Endothelial cell of umbilical vein (primary cell): ENCODE measurements at regions not wholly inside any gene's neighbourhood (a gene's known extent, or its start where the extent isn't known, plus 50 kb on each side); places are given as distances from the start of the nearest gene placed in this dataset.

Experiments
- CTCF ChIP-seq, 2 donors: IDR thresholded peaks; 1 replicate in 1 of 2; 2 replicates in 1 of 2; pipeline ENCODE4 v1.5.1; 2011; ENCODE audit warnings: low read length in 2 of 2, mild to moderate bottlenecking in 2 of 2, moderate library complexity in 2 of 2, control low read depth in 1 of 2, inconsistent platforms in 1 of 2, low read depth in 1 of 2; ENCODE audit not compliant: insufficient read depth in 1 of 2; ENCODE audit errors: extremely low read depth in 1 of 2
- EZH2 ChIP-seq: IDR thresholded peaks from 2 replicates; pipeline ENCODE4 v1.6.1; 2012; ENCODE audit warnings: borderline replicate concordance, low read depth, mild to moderate bottlenecking, moderate library complexity, low read length, inconsistent platforms; ENCODE audit not compliant: severe bottlenecking
- FOS ChIP-seq: IDR thresholded peaks from 2 replicates; pipeline ENCODE4 v1.6.1; 2011; ENCODE audit warnings: mild to moderate bottlenecking, low read length, moderate library complexity, borderline replicate concordance; ENCODE audit not compliant: insufficient read depth
- GATA2 ChIP-seq: IDR thresholded peaks from 2 replicates; pipeline ENCODE4 v1.7.0; 2011; ENCODE audit warnings: low read depth, mild to moderate bottlenecking, moderate library complexity, mixed read lengths, low read length; ENCODE audit not compliant: insufficient read length, insufficient read depth
- JUN ChIP-seq: IDR thresholded peaks from 2 replicates; pipeline ENCODE4 v1.6.1; 2011; ENCODE audit warnings: borderline replicate concordance, low read depth; ENCODE audit not compliant: insufficient read length, insufficient read depth
- MYC ChIP-seq: IDR thresholded peaks from one replicate; pipeline ENCODE4 v1.6.1; 2011; ENCODE audit warnings: mild to moderate bottlenecking, low read depth, low read length
- POLR2A ChIP-seq: IDR thresholded peaks from 2 replicates; pipeline ENCODE4 v1.6.1; 2012; ENCODE audit warnings: low read depth, mild to moderate bottlenecking, control low read depth, low read length
- POLR2AphosphoS5 ChIP-seq: IDR thresholded peaks from 2 replicates; pipeline ENCODE4 v1.6.1; 2012; ENCODE audit warnings: low read depth, mild to moderate bottlenecking, control low read depth, low read length, moderate library complexity; ENCODE audit not compliant: insufficient read depth

- TF ChIP-seq MYC (no peak), EZH2 (no peak), POLR2A (no peak), CTCF (IDR thresholded peaks at IDR 0.05; ENCODE audit: extremely low read depth in 1 of 2, insufficient read depth in 1 of 2, low read depth in 1 of 2, low read length in 2 of 2) (no peak), JUN (no peak), POLR2AphosphoS5 (no peak), GATA2 (no peak), FOS (no peak)
These were observed 151.6 kb upstream of the PRSS58 start for GRCh38 chr7:142409471-142409870.
